HG03575 (cell line): ENCODE measurements at regions not wholly inside any gene's neighbourhood (a gene's known extent, or its start where the extent isn't known, plus 50 kb on each side); places are given as distances from the start of the nearest gene placed in this dataset.

ENCODE experiments used
- ATAC-seq: cut with Tn5 transposase; IDR thresholded peaks from one replicate; pipeline ENCODE4 v1.9.1; 2021; ENCODE audit not compliant: unreplicated experiment, insufficient number of reproducible peaks, low FRiP score; ENCODE audit errors: extremely low read depth

GRCh38 chr16:85548375-85548774 lies 64.7 kb upstream of the GSE1 start:
- ATAC-seq: no peak

GRCh38 chr16:85549766-85550421 lies 63.2 kb upstream of the GSE1 start:
- no peak for ATAC-seq

- ATAC-seq: no peak
Observed at GRCh38 chr16:85550422-85550864, 62.7 kb upstream of the GSE1 start.

GRCh38 chr16:85550953-85551924 lies 61.9 kb upstream of the GSE1 start:
- ATAC-seq: no peak

GRCh38 chr16:85552980-85553435 lies 60.1 kb upstream of the GSE1 start:
- no peak for ATAC-seq

GRCh38 chr16:85553436-85554113 lies 59.5 kb upstream of the GSE1 start:
- no peak for ATAC-seq

GRCh38 chr16:85554114-85554888 lies 58.8 kb upstream of the GSE1 start:
- no peak for ATAC-seq

GRCh38 chr16:85554889-85555718 lies 58.0 kb upstream of the GSE1 start:
- ATAC-seq: no peak

- no peak for ATAC-seq
Observed at GRCh38 chr16:85555719-85556455, 57.2 kb upstream of the GSE1 start.

GRCh38 chr16:85556456-85557082 lies 56.6 kb upstream of the GSE1 start:
- no peak for ATAC-seq

- no peak for ATAC-seq
Observed at GRCh38 chr16:85557083-85557970, 55.8 kb upstream of the GSE1 start.

- ATAC-seq: no peak
Observed at GRCh38 chr16:85557971-85558657, 55.0 kb upstream of the GSE1 start.

GRCh38 chr16:85560932-85561247 lies 52.2 kb upstream of the GSE1 start:
- no peak for ATAC-seq

- no peak for ATAC-seq
Observed at GRCh38 chr16:85561248-85562092, 51.7 kb upstream of the GSE1 start.
